Ovary (tissue), 3 donors: ENCODE measurements at regions not wholly inside any gene's neighbourhood (a gene's known extent, or its start where the extent isn't known, plus 50 kb on each side); places are given as distances from the start of the nearest gene placed in this dataset.

Experiments
- CTCF ChIP-seq, 3 donors: fragments of 450-650 bp in 2 of 3; fragments of 200-600 bp in 1 of 3; IDR thresholded peaks; one replicate each; pipeline versions ENCODE4 v1.5.1 to v1.8.0; 2016 to 2022; ENCODE audit warnings: antibody characterized with exemption in 3 of 3, mild to moderate bottlenecking in 1 of 3
- EP300 ChIP-seq: sonication (generic); formaldehyde crosslinking; IDR thresholded peaks from one replicate; pipeline ENCODE4 v1.6.1; 2017; ENCODE audit warnings: antibody characterized with exemption
- POLR2A ChIP-seq: fragments of 450-650 bp; IDR thresholded peaks from one replicate; pipeline ENCODE4 v1.6.1; 2017; ENCODE audit warnings: antibody characterized with exemption, mild to moderate bottlenecking, moderate library complexity
- donor health status: DM: no; HTN: no; CAD: no.

- TF ChIP-seq CTCF (IDR thresholded peaks at IDR 0.05) (no peak), POLR2A (no peak), EP300 (no peak)
These were observed 94.8 kb downstream of the DIRAS3 start for GRCh38 chr1:67955591-67955990.
